ENCODE measurements at regions not wholly inside any gene's neighbourhood (a gene's known extent, or its start where the extent isn't known, plus 50 kb on each side); places are given as distances from the start of the nearest gene placed in this dataset.

DNA sequence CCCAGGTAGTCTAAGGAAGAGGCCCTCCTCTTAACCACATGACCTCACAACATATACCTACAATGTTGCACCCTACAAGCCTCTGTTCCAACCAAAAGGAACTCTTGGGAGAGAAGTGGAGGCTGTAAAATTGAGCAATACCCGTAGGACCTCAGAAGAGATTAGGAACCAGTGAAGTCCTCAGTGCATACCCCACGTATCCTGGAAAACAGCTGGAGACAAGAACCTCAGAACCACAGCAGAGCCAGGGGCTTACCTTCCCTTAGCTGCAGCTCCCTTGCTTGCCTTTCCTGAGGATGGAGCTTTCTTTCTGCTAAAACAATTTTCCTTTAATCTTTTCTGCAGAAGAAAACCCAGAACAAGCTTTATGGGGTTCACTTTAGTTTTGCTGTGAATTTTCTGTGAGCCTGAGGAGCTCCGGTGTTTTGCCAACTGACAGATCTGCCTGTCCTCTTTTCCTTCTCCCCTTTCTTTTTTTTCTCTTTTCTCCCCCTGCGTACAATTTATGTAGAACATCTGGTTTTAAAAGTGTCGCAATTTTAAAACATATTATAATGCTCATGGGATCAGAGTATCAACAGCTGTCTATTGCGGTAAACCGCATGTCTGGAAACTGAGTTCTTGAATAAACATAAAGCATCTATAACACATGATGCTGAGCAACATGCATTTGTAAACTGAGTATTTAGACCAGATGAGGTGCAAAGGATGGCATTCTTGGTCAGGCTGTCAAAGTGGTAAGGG lies 226.4 kb upstream of the MAF start:
- peaks cover 4% of the 10 kb centered on the region for H3K27me3 Mint-ChIP-seq (ENCODE audit: insufficient read depth, unreplicated experiment)
- no TSS peak for BruUV-seq (replicated peaks)
- Histone ChIP-seq H3K4me3 (ENCODE audit: low read depth, low read length) (no peak overlapping the region), H3K4me1 (no peaks in the 10 kb centered on the region), H3K36me3 (ENCODE audit: control insufficient read depth, insufficient read depth, low read length) (no peaks in the 10 kb centered on the region), H3K9me3 (no peaks in the 10 kb centered on the region), H3K27me3 (replicated peaks; ENCODE audit: control insufficient read depth, insufficient read depth, low read length) (no peaks in the 10 kb centered on the region; the same call in 1 of the 2 replicates)
- no peak overlapping the region for H3K27ac Mint-ChIP-seq (ENCODE audit: unreplicated experiment)
- H3K36me3 Mint-ChIP-seq (ENCODE audit: insufficient read depth, unreplicated experiment) = no peaks in the 10 kb centered on the region
- CTCF ChIA-PET = no interaction called here
- H3K4me3 Mint-ChIP-seq (ENCODE audit: unreplicated experiment) = no peak overlapping the region
- POLR2A ChIA-PET = interaction anchor here (0.6 kb wide), 1 partner anchor 213 kb away, joined by 3 read pairs; no protein-coding TSS in a partner anchor
- H3K4me1 Mint-ChIP-seq (ENCODE audit: low read depth, unreplicated experiment) = no peaks in the 10 kb centered on the region
- DNase-seq = no peak
- TF ChIP-seq, protein P1, sequence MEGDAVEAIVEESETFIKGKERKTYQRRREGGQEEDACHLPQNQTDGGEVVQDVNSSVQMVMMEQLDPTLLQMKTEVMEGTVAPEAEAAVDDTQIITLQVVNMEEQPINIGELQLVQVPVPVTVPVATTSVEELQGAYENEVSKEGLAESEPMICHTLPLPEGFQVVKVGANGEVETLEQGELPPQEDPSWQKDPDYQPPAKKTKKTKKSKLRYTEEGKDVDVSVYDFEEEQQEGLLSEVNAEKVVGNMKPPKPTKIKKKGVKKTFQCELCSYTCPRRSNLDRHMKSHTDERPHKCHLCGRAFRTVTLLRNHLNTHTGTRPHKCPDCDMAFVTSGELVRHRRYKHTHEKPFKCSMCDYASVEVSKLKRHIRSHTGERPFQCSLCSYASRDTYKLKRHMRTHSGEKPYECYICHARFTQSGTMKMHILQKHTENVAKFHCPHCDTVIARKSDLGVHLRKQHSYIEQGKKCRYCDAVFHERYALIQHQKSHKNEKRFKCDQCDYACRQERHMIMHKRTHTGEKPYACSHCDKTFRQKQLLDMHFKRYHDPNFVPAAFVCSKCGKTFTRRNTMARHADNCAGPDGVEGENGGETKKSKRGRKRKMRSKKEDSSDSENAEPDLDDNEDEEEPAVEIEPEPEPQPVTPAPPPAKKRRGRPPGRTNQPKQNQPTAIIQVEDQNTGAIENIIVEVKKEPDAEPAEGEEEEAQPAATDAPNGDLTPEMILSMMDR (IDR thresholded peaks at IDR 0.05; ENCODE audit: insufficient read depth in 1 of 2, low read depth in 1 of 2, low read length in 1 of 2, severe bottlenecking in 1 of 2, unreplicated experiment in 1 of 2) = no peak
- intact Hi-C loops (cut with micrococcal nuclease; ENCODE audit: unreplicated experiment) = no loop called here
- no peaks in the 10 kb centered on the region for H3K9me3 Mint-ChIP-seq (ENCODE audit: unreplicated experiment)

DNA sequence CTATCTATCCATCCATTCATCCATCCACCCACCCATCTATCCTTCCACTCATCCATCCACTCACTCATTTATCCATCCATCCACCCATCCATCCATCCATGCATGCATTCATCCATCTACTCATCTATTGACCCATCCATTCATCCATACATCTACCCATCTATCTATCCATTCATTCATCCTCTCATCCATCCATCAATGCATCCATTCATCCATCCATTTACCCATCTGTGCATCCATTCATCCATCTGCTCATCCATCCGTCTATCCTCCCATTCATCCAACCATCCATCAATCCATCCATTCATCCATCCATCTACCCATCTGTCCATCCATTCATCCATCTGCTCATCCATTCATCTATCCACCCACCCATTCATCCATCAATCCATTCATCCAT lies 224.5 kb upstream of the MAF start:
- no peaks in the 10 kb centered on the region for H3K36me3 ChIP-seq (ENCODE audit: control insufficient read depth, insufficient read depth, low read length)
- no TSS peak for BruUV-seq (replicated peaks)
- H3K27me3 Mint-ChIP-seq (ENCODE audit: insufficient read depth, unreplicated experiment) = peaks cover 4% of the 10 kb centered on the region
- ChIA-PET CTCF (no interaction called here), POLR2A (no interaction called here)
- H3K9me3 Mint-ChIP-seq (ENCODE audit: unreplicated experiment) = no peaks in the 10 kb centered on the region
- H3K4me3 Mint-ChIP-seq (ENCODE audit: unreplicated experiment) = no peak overlapping the region
- no peaks in the 10 kb centered on the region for H3K9me3 ChIP-seq
- H3K36me3 Mint-ChIP-seq (ENCODE audit: insufficient read depth, unreplicated experiment) = no peaks in the 10 kb centered on the region
- no peak overlapping the region for H3K4me3 ChIP-seq (ENCODE audit: low read depth, low read length)
- intact Hi-C loops (cut with micrococcal nuclease; ENCODE audit: unreplicated experiment) = no loop called here
- no peak for DNase-seq
- no peaks in the 10 kb centered on the region for H3K4me1 Mint-ChIP-seq (ENCODE audit: low read depth, unreplicated experiment)
- TF ChIP-seq, protein P1 (IDR thresholded peaks at IDR 0.05; ENCODE audit: insufficient read depth in 1 of 2, low read depth in 1 of 2, low read length in 1 of 2, severe bottlenecking in 1 of 2, unreplicated experiment in 1 of 2) = no peak
- peaks cover 1% of the 10 kb centered on the region; the same call in 1 of the 2 replicates for H3K27me3 ChIP-seq (replicated peaks; ENCODE audit: control insufficient read depth, insufficient read depth, low read length)
- no peaks in the 10 kb centered on the region for H3K4me1 ChIP-seq
- no peak overlapping the region for H3K27ac Mint-ChIP-seq (ENCODE audit: unreplicated experiment)

DNA sequence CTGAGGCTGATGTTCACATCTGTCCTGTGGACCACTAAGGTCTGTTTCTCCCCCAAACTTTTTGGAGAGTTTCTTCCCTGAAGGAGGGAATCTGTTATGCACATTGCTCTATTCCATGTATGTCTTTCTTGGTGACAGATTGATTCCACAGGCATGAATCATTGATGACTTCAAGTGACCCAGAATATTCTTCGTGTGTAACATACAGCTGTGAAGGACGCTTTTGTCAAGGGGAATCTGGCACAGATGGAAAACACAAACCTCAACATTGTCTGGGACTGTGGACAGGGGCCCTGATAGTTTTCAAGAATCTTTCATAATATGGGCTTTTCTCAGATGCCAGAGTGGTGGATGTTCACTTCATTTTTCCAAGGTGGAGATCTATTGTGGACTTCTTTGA lies 223.1 kb upstream of the MAF start:
- Histone ChIP-seq H3K4me3 (ENCODE audit: low read depth, low read length) (no peak overlapping the region), H3K27me3 (replicated peaks; ENCODE audit: control insufficient read depth, insufficient read depth, low read length) (peaks cover 1% of the 10 kb centered on the region; the same call in 1 of the 2 replicates), H3K9me3 (no peaks in the 10 kb centered on the region), H3K4me1 (no peaks in the 10 kb centered on the region), H3K36me3 (ENCODE audit: control insufficient read depth, insufficient read depth, low read length) (no peaks in the 10 kb centered on the region)
- DNase-seq = no peak
- no TSS peak for BruUV-seq (replicated peaks)
- CTCF ChIA-PET = interaction anchor here (0.6 kb wide), 1 partner anchor 222 kb away, joined by 8 read pairs; no protein-coding TSS in a partner anchor
- no peak overlapping the region for H3K4me3 Mint-ChIP-seq (ENCODE audit: unreplicated experiment)
- no peaks in the 10 kb centered on the region for H3K36me3 Mint-ChIP-seq (ENCODE audit: insufficient read depth, unreplicated experiment)
- H3K27ac Mint-ChIP-seq (ENCODE audit: unreplicated experiment) = no peak overlapping the region
- intact Hi-C loops (cut with micrococcal nuclease; ENCODE audit: unreplicated experiment) = no loop called here
- POLR2A ChIA-PET = no interaction called here
- H3K9me3 Mint-ChIP-seq (ENCODE audit: unreplicated experiment) = no peaks in the 10 kb centered on the region
- H3K4me1 Mint-ChIP-seq (ENCODE audit: low read depth, unreplicated experiment) = no peaks in the 10 kb centered on the region
- peaks cover 4% of the 10 kb centered on the region for H3K27me3 Mint-ChIP-seq (ENCODE audit: insufficient read depth, unreplicated experiment)
- TF ChIP-seq, protein P1 (IDR thresholded peaks at IDR 0.05; ENCODE audit: insufficient read depth in 1 of 2, low read depth in 1 of 2, low read length in 1 of 2, severe bottlenecking in 1 of 2, unreplicated experiment in 1 of 2) = no peak

Data from Caco-2 (cell line).